Hepatocyte (in vitro differentiated cells): ENCODE measurements at regions not wholly inside any gene's neighbourhood (a gene's known extent, or its start where the extent isn't known, plus 50 kb on each side); places are given as distances from the start of the nearest gene placed in this dataset.

Source experiments
- DNase-seq: peaks from one replicate; pipeline ENCODE4 v3.0.0-alpha.2; 2016; ENCODE audit warnings: low spot score
- H2AFZ ChIP-seq: fragments of 200-600 bp; sonication (generic); 2 replicates; pipeline ENCODE4 v1.6.0; 2016; ENCODE audit warnings: antibody characterized with exemption, mild to moderate bottlenecking
- H3K27ac ChIP-seq: fragments of 200-600 bp; sonication (generic); 2 replicates; pipeline ENCODE4 v1.5.1; 2016; ENCODE audit warnings: mild to moderate bottlenecking
- H3K27me3 ChIP-seq: fragments of 200-600 bp; sonication (generic); 2 replicates; pipeline ENCODE4 v1.6.1; 2016
- H3K36me3 ChIP-seq: fragments of 200-600 bp; sonication (generic); replicated peaks from 2 replicates; pipeline ENCODE4 v1.5.1; 2016; ENCODE audit warnings: low read depth; ENCODE audit not compliant: insufficient read depth
- H3K4me1 ChIP-seq: fragments of 200-600 bp; sonication (generic); 2 replicates; pipeline ENCODE4 v1.5.1; 2016; ENCODE audit warnings: mild to moderate bottlenecking, moderate library complexity; ENCODE audit not compliant: insufficient read depth
- H3K4me2 ChIP-seq: fragments of 200-600 bp; sonication (generic); 2 replicates; pipeline ENCODE4 v1.6.0; 2016
- H3K4me3 ChIP-seq: fragments of 200-600 bp; sonication (generic); 2 replicates; pipeline ENCODE4 v1.5.1; 2016; ENCODE audit warnings: mild to moderate bottlenecking
- H3K79me2 ChIP-seq: fragments of 200-600 bp; sonication (generic); 2 replicates; pipeline ENCODE4 v1.6.0; 2017; ENCODE audit warnings: mild to moderate bottlenecking
- H3K9me2 ChIP-seq: fragments of 200-600 bp; sonication (generic); replicated peaks from 2 replicates; pipeline ENCODE4 v1.6.0; 2017; ENCODE audit warnings: mild to moderate bottlenecking; ENCODE audit not compliant: insufficient read depth
- H3K9me3 ChIP-seq: fragments of 200-600 bp; sonication (generic); 2 replicates; pipeline ENCODE4 v1.5.1; 2016; ENCODE audit warnings: low read depth, mild to moderate bottlenecking
- H4K20me1 ChIP-seq: fragments of 200-600 bp; sonication (generic); 2 replicates; pipeline ENCODE4 v1.6.0; 2016; ENCODE audit warnings: mild to moderate bottlenecking; ENCODE audit not compliant: insufficient read depth, poor library complexity, severe bottlenecking
- CTCF ChIP-seq: fragments of 200-600 bp; sonication (generic); IDR thresholded peaks from 2 replicates; pipeline ENCODE4 v1.5.1; 2016; ENCODE audit warnings: antibody characterized with exemption, mild to moderate bottlenecking; ENCODE audit not compliant: poor library complexity
- EZH2 ChIP-seq: fragments of 200-600 bp; sonication (generic); IDR thresholded peaks from 2 replicates; pipeline ENCODE4 v1.6.1; 2016; ENCODE audit warnings: antibody characterized with exemption, mild to moderate bottlenecking, borderline replicate concordance
- EZH2phosphoT487 ChIP-seq: fragments of 200-600 bp; sonication (generic); IDR thresholded peaks from one replicate; pipeline ENCODE4 v1.6.1; 2018; ENCODE audit warnings: antibody characterized with exemption, mild to moderate bottlenecking, low read depth, moderate library complexity; ENCODE audit not compliant: unreplicated experiment, severe bottlenecking
- WGBS: methylation state at CpG from one replicate; pipeline ENCODE4 v1.1.6; 2016; ENCODE audit warnings: low lambda C conversion rate; ENCODE audit errors: missing lambda C conversion rate; 5-methylcytosine and 5-hydroxymethylcytosine counted together

GRCh38 chr12:98308141-98308540 is 207.2 kb upstream of the TMPO start:
- 87% methylated on average over 2 of the region's 2 CpGs for WGBS
- Histone ChIP-seq H3K4me1 (no peaks in the 10 kb centered on the region), H3K27ac (no peak overlapping the region), H3K79me2 (no peaks in the 10 kb centered on the region), H4K20me1 (no peaks in the 10 kb centered on the region), H3K4me2 (no peak overlapping the region), H3K4me3 (no peak overlapping the region), H3K9me2 (no peaks in the 10 kb centered on the region), H3K9me3 (no peaks in the 10 kb centered on the region), H3K27me3 (no peaks in the 10 kb centered on the region), H2AFZ (no peak overlapping the region), H3K36me3 (no peaks in the 10 kb centered on the region)
- no peak for TF ChIP-seq EZH2
- TF ChIP-seq CTCF = no peak
- TF ChIP-seq EZH2phosphoT487 = no peak
- DNase-seq = no peak

GRCh38 chr12:98317939-98318899 is 197.2 kb upstream of the TMPO start:
- no peak for DNase-seq
- Histone ChIP-seq H3K4me2 (no peak overlapping the region), H3K4me3 (no peak overlapping the region), H3K9me2 (no peaks in the 10 kb centered on the region), H3K79me2 (no peaks in the 10 kb centered on the region), H2AFZ (no peak overlapping the region), H4K20me1 (no peaks in the 10 kb centered on the region), H3K27ac (no peak overlapping the region), H3K4me1 (no peaks in the 10 kb centered on the region), H3K27me3 (no peaks in the 10 kb centered on the region), H3K9me3 (no peaks in the 10 kb centered on the region), H3K36me3 (no peaks in the 10 kb centered on the region)
- TF ChIP-seq CTCF (no peak), EZH2phosphoT487 (no peak), EZH2 (no peak)
- WGBS = 87% methylated on average over 6 of the region's 6 CpGs

GRCh38 chr12:98319716-98320425 is 195.5 kb upstream of the TMPO start:
- Histone ChIP-seq H3K27ac (peak overlapping the region; percentile 39), H3K9me2 (no peaks in the 10 kb centered on the region), H3K4me1 (no peaks in the 10 kb centered on the region), H2AFZ (no peak overlapping the region), H3K27me3 (no peaks in the 10 kb centered on the region), H4K20me1 (no peaks in the 10 kb centered on the region), H3K4me2 (no peak overlapping the region), H3K9me3 (no peaks in the 10 kb centered on the region), H3K4me3 (no peak overlapping the region), H3K36me3 (no peaks in the 10 kb centered on the region), H3K79me2 (no peaks in the 10 kb centered on the region)
- TF ChIP-seq EZH2phosphoT487 = no peak
- no peak for TF ChIP-seq CTCF
- no peak for TF ChIP-seq EZH2
- DNase-seq = peak; percentile 38
- WGBS = 52% methylated on average over 1 of the region's 1 CpG
